Lower lobe of right lung (tissue), 2 donors: ENCODE measurements at regions not wholly inside any gene's neighbourhood (a gene's known extent, or its start where the extent isn't known, plus 50 kb on each side); places are given as distances from the start of the nearest gene placed in this dataset.

Experiments used
- ATAC-seq, 2 donors: fragments of 200-7000 bp; cut with Tn5 transposase; one replicate each; pipeline ENCODE4 v1.9.1; 2020 to 2022; ENCODE audit warnings: mild to moderate bottlenecking in 2 of 2, moderate library complexity in 2 of 2
- DNase-seq: peaks from one replicate; pipeline ENCODE4 v3.0.0-alpha.2; 2020
- H3K27ac ChIP-seq: fragments of 200-600 bp; one replicate; pipeline ENCODE4 v1.8.0; 2022
- H3K27me3 ChIP-seq: fragments of 200-600 bp; one replicate; pipeline ENCODE4 v1.8.0; 2022; ENCODE audit warnings: low read depth
- H3K36me3 ChIP-seq: fragments of 200-600 bp; one replicate; pipeline ENCODE4 v1.8.0; 2022; ENCODE audit warnings: mild to moderate bottlenecking
- H3K4me1 ChIP-seq: fragments of 200-600 bp; one replicate; pipeline ENCODE4 v1.8.0; 2022
- H3K4me3 ChIP-seq: fragments of 200-600 bp; one replicate; pipeline ENCODE4 v1.8.0; 2022; ENCODE audit warnings: mild to moderate bottlenecking
- H3K9me3 ChIP-seq: fragments of 200-600 bp; one replicate; pipeline ENCODE4 v1.8.0; 2022
- CTCF ChIP-seq: fragments of 200-600 bp; IDR thresholded peaks from one replicate; pipeline ENCODE4 v1.8.0; 2022; ENCODE audit warnings: antibody characterized with exemption, mild to moderate bottlenecking
- intact Hi-C: fragments of 100-400 bp; cut with DNase I; formaldehyde crosslinking; loops from one replicate; pipeline ENCODE4 v1.11.0; 2022
- donor health status: DM: no; HTN: yes; CAD: no; lungs with severe emphysema.

GRCh38 chr13:57507752-57508463 lies 123.6 kb upstream of the PCDH17 start:
- Histone ChIP-seq H3K27ac (no peak overlapping the region), H3K27me3 (no peaks in the 10 kb centered on the region), H3K36me3 (no peaks in the 10 kb centered on the region), H3K4me3 (no peak overlapping the region), H3K9me3 (no peaks in the 10 kb centered on the region), H3K4me1 (no peaks in the 10 kb centered on the region)
- intact Hi-C loops = no loop called here
- no peak for ATAC-seq
- DNase-seq = no peak
- TF ChIP-seq CTCF = no peak

GRCh38 chr13:57511603-57512002 lies 119.9 kb upstream of the PCDH17 start:
- intact Hi-C loops = no loop called here
- H3K36me3 ChIP-seq = no peaks in the 10 kb centered on the region
- no peak overlapping the region for H3K4me3 ChIP-seq
- no peaks in the 10 kb centered on the region for H3K27me3 ChIP-seq
- H3K27ac ChIP-seq = no peak overlapping the region
- H3K4me1 ChIP-seq = no peaks in the 10 kb centered on the region
- ATAC-seq = no peak
- no peak for DNase-seq
- no peaks in the 10 kb centered on the region for H3K9me3 ChIP-seq
- no peak for TF ChIP-seq CTCF

- Histone ChIP-seq H3K36me3 (no peaks in the 10 kb centered on the region), H3K27me3 (no peaks in the 10 kb centered on the region), H3K4me3 (no peak overlapping the region), H3K27ac (no peak overlapping the region), H3K9me3 (no peaks in the 10 kb centered on the region), H3K4me1 (no peaks in the 10 kb centered on the region)
- ATAC-seq = no peak
- no peak for DNase-seq
- TF ChIP-seq CTCF = no peak
- intact Hi-C loops = no loop called here
These were observed 104.3 kb upstream of the PCDH17 start for GRCh38 chr13:57527114-57527735.

- no peaks in the 10 kb centered on the region for H3K9me3 ChIP-seq
- no peaks in the 10 kb centered on the region for H3K36me3 ChIP-seq
- H3K27ac ChIP-seq = no peak overlapping the region
- H3K27me3 ChIP-seq = no peaks in the 10 kb centered on the region
- ATAC-seq = no peak
- TF ChIP-seq CTCF = no peak
- H3K4me3 ChIP-seq = no peak overlapping the region
- intact Hi-C loops = no loop called here
- H3K4me1 ChIP-seq = no peaks in the 10 kb centered on the region
- no peak for DNase-seq
These were observed 100.3 kb upstream of the PCDH17 start for GRCh38 chr13:57531256-57531655.

GRCh38 chr13:57546942-57547341 lies 84.6 kb upstream of the PCDH17 start:
- no peaks in the 10 kb centered on the region for H3K27me3 ChIP-seq
- intact Hi-C loops = no loop called here
- H3K27ac ChIP-seq = no peak overlapping the region
- ATAC-seq (no peak), DNase-seq (no peak)
- H3K4me3 ChIP-seq = no peak overlapping the region
- no peaks in the 10 kb centered on the region for H3K4me1 ChIP-seq
- H3K9me3 ChIP-seq = no peaks in the 10 kb centered on the region
- H3K36me3 ChIP-seq = no peaks in the 10 kb centered on the region
- TF ChIP-seq CTCF = no peak
